ENCODE measurements at regions not wholly inside any gene's neighbourhood (a gene's known extent, or its start where the extent isn't known, plus 50 kb on each side); places are given as distances from the start of the nearest gene placed in this dataset.

GRCh38 chr5:77881528-77881927 lies 105.4 kb upstream of the TBCA start:
- TF ChIP-seq, protein P1, sequence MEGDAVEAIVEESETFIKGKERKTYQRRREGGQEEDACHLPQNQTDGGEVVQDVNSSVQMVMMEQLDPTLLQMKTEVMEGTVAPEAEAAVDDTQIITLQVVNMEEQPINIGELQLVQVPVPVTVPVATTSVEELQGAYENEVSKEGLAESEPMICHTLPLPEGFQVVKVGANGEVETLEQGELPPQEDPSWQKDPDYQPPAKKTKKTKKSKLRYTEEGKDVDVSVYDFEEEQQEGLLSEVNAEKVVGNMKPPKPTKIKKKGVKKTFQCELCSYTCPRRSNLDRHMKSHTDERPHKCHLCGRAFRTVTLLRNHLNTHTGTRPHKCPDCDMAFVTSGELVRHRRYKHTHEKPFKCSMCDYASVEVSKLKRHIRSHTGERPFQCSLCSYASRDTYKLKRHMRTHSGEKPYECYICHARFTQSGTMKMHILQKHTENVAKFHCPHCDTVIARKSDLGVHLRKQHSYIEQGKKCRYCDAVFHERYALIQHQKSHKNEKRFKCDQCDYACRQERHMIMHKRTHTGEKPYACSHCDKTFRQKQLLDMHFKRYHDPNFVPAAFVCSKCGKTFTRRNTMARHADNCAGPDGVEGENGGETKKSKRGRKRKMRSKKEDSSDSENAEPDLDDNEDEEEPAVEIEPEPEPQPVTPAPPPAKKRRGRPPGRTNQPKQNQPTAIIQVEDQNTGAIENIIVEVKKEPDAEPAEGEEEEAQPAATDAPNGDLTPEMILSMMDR (IDR thresholded peaks at IDR 0.05) = no peak
- TF ChIP-seq POLR2A (IDR thresholded peaks at IDR 0.05) = no peak

Measured in vagina (tissue), 2 donors.